GM12878 (cell line): ENCODE measurements at regions not wholly inside any gene's neighbourhood (a gene's known extent, or its start where the extent isn't known, plus 50 kb on each side); places are given as distances from the start of the nearest gene placed in this dataset.

Experiments
- ASH2L ChIP-seq: fragments of 300-600, 200-600 bp; sonication (generic); IDR thresholded peaks from 2 replicates; pipeline ENCODE4 v1.6.1; 2017; ENCODE audit warnings: low read depth, mild to moderate bottlenecking, borderline replicate concordance
- GABPA ChIP-seq: IDR thresholded peaks from 2 replicates; pipeline ENCODE4 v1.6.1; 2014; ENCODE audit warnings: antibody characterized with exemption, low read depth, mild to moderate bottlenecking, inconsistent platforms

- TF ChIP-seq GABPA (no peak), ASH2L (no peak)
Measured at GRCh38 chr7:67564959-67565358, 568.3 kb downstream of the TYW1 start.
